ENCODE measurements at regions not wholly inside any gene's neighbourhood (a gene's known extent, or its start where the extent isn't known, plus 50 kb on each side); places are given as distances from the start of the nearest gene placed in this dataset.
"Not testable (repeated sequence)": the region's sequence is repeated elsewhere in the genome, so short reads cannot be mapped to it uniquely, and the experiment has no call there.

- no peak for DNase-seq
Measured at GRCh38 chr17:73855720-73856333, 211.6 kb upstream of the SDK2 start.

GRCh38 chr17:73856556-73856955, 212.3 kb upstream of the SDK2 start:
- no peak for DNase-seq

- not testable (repeated sequence) for DNase-seq
Measured at GRCh38 chr17:73859439-73860008, 215.3 kb upstream of the SDK2 start.

- DNase-seq: no peak
Measured at GRCh38 chr17:73861543-73861942, 217.3 kb upstream of the SDK2 start.

- DNase-seq: peak in 1 of 2 experiments; percentile 14
Measured at GRCh38 chr17:73863761-73864535, 219.7 kb upstream of the SDK2 start.

- DNase-seq: no peak
Measured at GRCh38 chr17:73865831-73866230, 221.6 kb upstream of the SDK2 start.

- no peak for DNase-seq
Measured at GRCh38 chr17:73867056-73867455, 222.8 kb upstream of the SDK2 start.

- DNase-seq: no peak
Measured at GRCh38 chr17:73870068-73870467, 225.8 kb upstream of the SDK2 start.

GRCh38 chr17:73870473-73870872, 226.2 kb upstream of the SDK2 start:
- DNase-seq: no peak

GRCh38 chr17:73872816-73873215, 228.6 kb upstream of the SDK2 start:
- DNase-seq: no peak

GRCh38 chr17:73874008-73874720, 229.9 kb upstream of the SDK2 start:
- DNase-seq: no peak

- DNase-seq: no peak
Measured at GRCh38 chr17:73875346-73875745, 231.1 kb upstream of the SDK2 start.

- no peak for DNase-seq
Measured at GRCh38 chr17:73877962-73878361, 233.7 kb upstream of the SDK2 start.

- no peak for DNase-seq
Measured at GRCh38 chr17:73878923-73879322, 234.7 kb upstream of the SDK2 start.

- peak; percentile 6 to 46 for DNase-seq
Measured at GRCh38 chr17:73879987-73880386, 235.7 kb upstream of the SDK2 start.

GRCh38 chr17:73882590-73882989, 238.3 kb upstream of the SDK2 start:
- no peak for DNase-seq

GRCh38 chr17:73883175-73883574, 238.9 kb upstream of the SDK2 start:
- DNase-seq: no peak

- no peak for DNase-seq
Measured at GRCh38 chr17:73887739-73888138, 243.5 kb upstream of the SDK2 start.

- DNase-seq: no peak
Measured at GRCh38 chr17:73888862-73889261, 244.6 kb upstream of the SDK2 start.

GRCh38 chr17:73889439-73889838, 245.2 kb upstream of the SDK2 start:
- no peak for DNase-seq

- no peak for DNase-seq
Measured at GRCh38 chr17:73890831-73891405, 246.7 kb upstream of the SDK2 start.

- no peak for DNase-seq
Measured at GRCh38 chr17:73895157-73895556, 250.9 kb upstream of the SDK2 start.

GRCh38 chr17:73896966-73897365, 252.7 kb upstream of the SDK2 start:
- DNase-seq: no peak

Measured in NCI-H2081 (cell line).